ENCODE measurements at regions not wholly inside any gene's neighbourhood (a gene's known extent, or its start where the extent isn't known, plus 50 kb on each side); places are given as distances from the start of the nearest gene placed in this dataset.
"Not testable (repeated sequence)": the region's sequence is repeated elsewhere in the genome, so short reads cannot be mapped to it uniquely, and the experiment has no call there.

GRCh38 chr12:91722072-91722471 is 423.6 kb downstream of the BTG1 start:
- H3K27ac ChIP-seq = no peak overlapping the region
- H3K36me3 ChIP-seq = no peaks in the 10 kb centered on the region
- H3K9me3 ChIP-seq = no peaks in the 10 kb centered on the region
- H3K4me3 ChIP-seq = no peak overlapping the region
- no peak for DNase-seq (ENCODE audit: low spot score)
- no peaks in the 10 kb centered on the region for H3K4me1 ChIP-seq
- H3K27me3 ChIP-seq = no peaks in the 10 kb centered on the region
- no peak for TF ChIP-seq CTCF (IDR thresholded peaks at IDR 0.05)

GRCh38 chr12:91721023-91721422 is 424.6 kb downstream of the BTG1 start:
- Histone ChIP-seq H3K36me3 (no peaks in the 10 kb centered on the region), H3K9me3 (no peaks in the 10 kb centered on the region), H3K4me1 (no peaks in the 10 kb centered on the region), H3K27ac (no peak overlapping the region), H3K4me3 (no peak overlapping the region), H3K27me3 (no peaks in the 10 kb centered on the region)
- DNase-seq (ENCODE audit: low spot score) = no peak
- TF ChIP-seq CTCF (IDR thresholded peaks at IDR 0.05) = no peak

DNA sequence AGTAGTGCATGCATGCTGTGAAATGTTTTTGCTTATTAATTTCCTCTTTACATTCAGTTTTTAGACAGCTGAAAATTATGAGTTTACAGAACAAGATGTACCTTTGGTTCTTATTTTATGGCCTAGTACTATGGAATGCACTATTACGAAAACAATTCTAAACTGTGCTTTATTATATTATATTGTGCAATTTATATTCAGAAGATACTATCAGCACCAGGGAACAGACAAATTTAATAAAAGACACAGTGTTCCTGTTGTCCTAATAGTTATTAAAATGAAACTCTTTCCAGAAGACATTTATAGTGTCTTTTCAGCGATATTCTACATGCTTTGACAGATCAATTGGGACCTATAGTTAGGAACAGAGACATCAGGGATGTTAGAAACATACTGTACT is 427.3 kb downstream of the BTG1 start:
- no peak for TF ChIP-seq CTCF (IDR thresholded peaks at IDR 0.05)
- no peak overlapping the region for H3K27ac ChIP-seq
- H3K27me3 ChIP-seq = no peaks in the 10 kb centered on the region
- H3K36me3 ChIP-seq = no peaks in the 10 kb centered on the region
- H3K9me3 ChIP-seq = no peaks in the 10 kb centered on the region
- no peak overlapping the region for H3K4me3 ChIP-seq
- no peak for DNase-seq (ENCODE audit: low spot score)
- no peaks in the 10 kb centered on the region for H3K4me1 ChIP-seq

GRCh38 chr12:91717804-91718203 is 427.8 kb downstream of the BTG1 start:
- Histone ChIP-seq H3K9me3 (no peaks in the 10 kb centered on the region), H3K4me3 (no peak overlapping the region), H3K36me3 (no peaks in the 10 kb centered on the region), H3K27ac (no peak overlapping the region), H3K27me3 (no peaks in the 10 kb centered on the region), H3K4me1 (no peaks in the 10 kb centered on the region)
- no peak for DNase-seq (ENCODE audit: low spot score)
- no peak for TF ChIP-seq CTCF (IDR thresholded peaks at IDR 0.05)

GRCh38 chr12:91711925-91712324 is 433.7 kb downstream of the BTG1 start:
- H3K4me1 ChIP-seq; H3K27ac ChIP-seq; H3K4me3 ChIP-seq; H3K27me3 ChIP-seq; DNase-seq (ENCODE audit: low spot score); H3K9me3 ChIP-seq; H3K36me3 ChIP-seq: not testable (repeated sequence)

- Histone ChIP-seq H3K27me3 (no peaks in the 10 kb centered on the region), H3K4me3 (no peak overlapping the region), H3K36me3 (no peaks in the 10 kb centered on the region), H3K4me1 (no peaks in the 10 kb centered on the region), H3K9me3 (no peaks in the 10 kb centered on the region), H3K27ac (no peak overlapping the region)
- TF ChIP-seq CTCF (IDR thresholded peaks at IDR 0.05) = no peak
- DNase-seq (ENCODE audit: low spot score) = no peak
Measured at GRCh38 chr12:91706466-91706865, 439.2 kb downstream of the BTG1 start.

Measured in right atrium auricular region (tissue), 2 donors.